GM21786 (cell line): ENCODE measurements at regions not wholly inside any gene's neighbourhood (a gene's known extent, or its start where the extent isn't known, plus 50 kb on each side); places are given as distances from the start of the nearest gene placed in this dataset.

Source experiments
- ATAC-seq: cut with Tn5 transposase; IDR thresholded peaks from one replicate; pipeline ENCODE4 v1.9.1; 2021; ENCODE audit not compliant: unreplicated experiment

- no peak for ATAC-seq
Measured at GRCh38 chr9:11871852-11872251, 821.3 kb upstream of the TYRP1 start.

GRCh38 chr9:11872471-11872870, 820.7 kb upstream of the TYRP1 start:
- ATAC-seq: no peak

- no peak for ATAC-seq
Measured at GRCh38 chr9:11874414-11874813, 818.8 kb upstream of the TYRP1 start.

GRCh38 chr9:11892401-11892800, 800.8 kb upstream of the TYRP1 start:
- no peak for ATAC-seq

- ATAC-seq: no peak
Measured at GRCh38 chr9:11893331-11893730, 799.9 kb upstream of the TYRP1 start.

- ATAC-seq: no peak
Measured at GRCh38 chr9:11894136-11894535, 799.0 kb upstream of the TYRP1 start.

GRCh38 chr9:11902610-11903009, 790.6 kb upstream of the TYRP1 start:
- no peak for ATAC-seq

- no peak for ATAC-seq
Measured at GRCh38 chr9:11915699-11916098, 777.5 kb upstream of the TYRP1 start.

GRCh38 chr9:11928871-11929321, 764.3 kb upstream of the TYRP1 start:
- ATAC-seq: no peak

GRCh38 chr9:11931109-11931508, 762.1 kb upstream of the TYRP1 start:
- no peak for ATAC-seq

- ATAC-seq: no peak
Measured at GRCh38 chr9:11931751-11932150, 761.4 kb upstream of the TYRP1 start.

GRCh38 chr9:11933926-11934325, 759.3 kb upstream of the TYRP1 start:
- no peak for ATAC-seq

GRCh38 chr9:11946531-11946930, 746.7 kb upstream of the TYRP1 start:
- ATAC-seq: no peak

GRCh38 chr9:11962327-11962726, 730.9 kb upstream of the TYRP1 start:
- ATAC-seq: no peak

GRCh38 chr9:11966786-11967185, 726.4 kb upstream of the TYRP1 start:
- no peak for ATAC-seq

- no peak for ATAC-seq
Measured at GRCh38 chr9:11968631-11969030, 724.6 kb upstream of the TYRP1 start.

- no peak for ATAC-seq
Measured at GRCh38 chr9:11973011-11973410, 720.2 kb upstream of the TYRP1 start.

- no peak for ATAC-seq
Measured at GRCh38 chr9:11973511-11973910, 719.7 kb upstream of the TYRP1 start.

- no peak for ATAC-seq
Measured at GRCh38 chr9:11992866-11993265, 700.3 kb upstream of the TYRP1 start.

GRCh38 chr9:12014488-12014887, 678.7 kb upstream of the TYRP1 start:
- no peak for ATAC-seq

GRCh38 chr9:12054235-12054634, 639.0 kb upstream of the TYRP1 start:
- no peak for ATAC-seq

GRCh38 chr9:12056874-12057273, 636.3 kb upstream of the TYRP1 start:
- no peak for ATAC-seq

GRCh38 chr9:12060067-12060466, 633.1 kb upstream of the TYRP1 start:
- ATAC-seq: no peak

- ATAC-seq: no peak
Measured at GRCh38 chr9:12060811-12061210, 632.4 kb upstream of the TYRP1 start.
